Fibroblast of skin of scalp (primary cell): ENCODE measurements at regions not wholly inside any gene's neighbourhood (a gene's known extent, or its start where the extent isn't known, plus 50 kb on each side); places are given as distances from the start of the nearest gene placed in this dataset.
"Not testable (repeated sequence)": the region's sequence is repeated elsewhere in the genome, so short reads cannot be mapped to it uniquely, and the experiment has no call there.

Experiments used
- DNase-seq: peaks from one replicate; pipeline ENCODE4 v3.0.0-alpha.2; 2013

DNA sequence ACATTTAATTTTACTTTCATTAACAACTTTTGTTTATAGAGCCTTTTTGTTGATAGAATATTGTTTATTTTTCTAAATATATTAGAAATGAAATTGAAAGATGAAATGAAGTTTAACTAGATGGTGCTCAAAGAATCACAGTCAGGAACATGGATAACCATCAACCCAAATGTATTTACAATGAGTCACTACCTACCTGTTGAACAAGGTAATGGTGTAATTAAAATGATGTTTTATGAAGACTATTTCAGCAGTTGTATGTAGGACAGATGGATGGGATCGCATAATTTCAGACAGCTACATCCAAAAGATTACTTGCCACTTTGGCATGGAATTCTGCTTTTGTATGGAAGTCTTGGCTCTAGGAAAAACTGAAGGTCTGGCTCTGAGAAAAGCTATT lies 403.6 kb upstream of the SLC10A2 start:
- no peak for DNase-seq

DNA sequence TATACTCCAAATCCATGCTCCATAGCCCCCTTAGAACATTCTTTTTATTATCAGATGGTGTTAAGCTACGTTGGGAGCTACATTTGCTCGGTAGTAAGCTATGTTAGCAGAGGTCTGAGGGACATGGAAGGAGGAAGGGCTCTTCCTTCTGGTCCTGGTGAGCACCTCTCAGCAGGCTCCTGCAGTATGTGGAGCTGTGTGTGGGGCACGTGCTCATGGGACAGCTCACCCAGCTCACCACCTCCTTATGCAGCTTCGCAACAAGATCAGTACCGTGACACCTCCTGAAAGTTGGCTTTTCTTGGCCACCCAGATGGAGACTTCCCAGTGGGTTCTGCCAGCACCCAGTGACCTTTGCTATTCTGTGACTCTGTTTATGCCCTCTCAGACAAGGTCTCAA lies 400.5 kb upstream of the SLC10A2 start:
- DNase-seq = no peak

DNA sequence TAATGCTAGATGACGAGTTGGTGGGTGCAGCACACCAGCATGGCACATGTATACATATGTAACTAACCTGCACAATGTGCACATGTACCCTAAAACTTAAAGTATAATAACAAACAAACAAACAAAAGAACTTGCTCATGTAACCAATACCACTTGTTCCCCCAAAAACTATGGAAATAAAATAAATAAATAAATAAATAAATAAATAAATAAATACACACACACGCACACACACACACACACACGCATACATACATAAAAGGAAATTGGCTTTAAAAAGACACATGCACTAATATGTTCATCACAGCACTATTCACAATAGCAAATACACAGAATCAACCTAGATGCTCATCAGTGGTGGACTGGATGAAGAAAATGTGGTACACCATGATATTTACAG lies 394.0 kb upstream of the SLC10A2 start:
- DNase-seq = not testable (repeated sequence)

DNA sequence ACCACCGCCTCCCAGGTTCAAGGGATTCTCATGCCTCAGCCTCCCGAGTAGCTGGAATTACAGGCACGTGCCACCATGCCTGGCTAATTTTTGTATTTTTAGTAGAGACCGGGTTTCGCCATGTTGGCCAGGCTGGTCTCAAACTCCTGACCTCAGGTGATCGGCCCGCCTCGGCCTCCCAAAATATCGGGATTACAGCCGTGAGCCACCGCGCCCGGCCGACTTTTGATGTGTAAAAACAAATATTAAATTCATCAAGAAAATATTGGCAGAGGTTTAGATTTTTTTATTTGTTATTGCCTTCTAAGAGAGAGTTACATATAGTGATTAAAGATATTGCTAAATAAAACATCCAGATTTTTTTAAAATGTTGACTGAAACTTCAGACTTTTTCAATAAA lies 390.8 kb upstream of the SLC10A2 start:
- not testable (repeated sequence) for DNase-seq

DNA sequence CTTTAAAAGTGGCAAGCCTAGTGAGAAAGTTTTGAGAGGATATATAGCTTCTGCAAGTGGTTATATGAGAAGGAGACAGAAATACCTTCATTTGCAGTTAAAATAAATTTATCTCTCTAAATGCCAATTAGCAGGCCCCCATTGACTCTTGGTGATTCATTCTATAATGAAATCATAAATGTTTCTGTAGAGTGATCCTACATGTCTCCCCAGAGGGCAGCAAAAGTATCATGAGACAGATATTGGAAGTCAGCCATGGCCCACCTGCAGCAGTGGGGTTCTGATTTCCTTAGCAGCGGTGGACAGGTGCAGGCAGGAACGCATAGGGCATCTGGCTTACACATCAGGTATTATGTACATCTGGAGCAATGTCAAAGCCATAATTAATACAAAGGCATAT lies 385.4 kb upstream of the SLC10A2 start:
- no peak for DNase-seq

DNA sequence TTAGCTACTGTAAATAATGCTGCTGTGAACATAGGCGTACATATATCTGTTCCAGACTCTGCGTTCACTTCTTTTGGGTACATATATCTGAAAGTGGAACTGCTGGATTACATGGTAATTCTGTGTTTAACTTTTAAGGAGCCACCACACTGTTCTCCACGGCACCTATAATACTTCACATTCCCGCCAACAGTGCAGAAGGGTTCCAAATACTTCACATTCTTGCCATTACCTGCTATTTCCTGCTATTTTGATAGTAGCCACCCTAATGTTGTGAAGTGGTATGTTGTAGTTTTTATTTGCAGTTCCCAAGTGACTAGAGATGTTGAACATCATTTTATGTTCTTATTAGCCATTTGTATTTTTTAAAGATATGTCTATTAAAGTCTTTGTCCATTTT lies 377.4 kb upstream of the SLC10A2 start:
- no peak for DNase-seq

DNA sequence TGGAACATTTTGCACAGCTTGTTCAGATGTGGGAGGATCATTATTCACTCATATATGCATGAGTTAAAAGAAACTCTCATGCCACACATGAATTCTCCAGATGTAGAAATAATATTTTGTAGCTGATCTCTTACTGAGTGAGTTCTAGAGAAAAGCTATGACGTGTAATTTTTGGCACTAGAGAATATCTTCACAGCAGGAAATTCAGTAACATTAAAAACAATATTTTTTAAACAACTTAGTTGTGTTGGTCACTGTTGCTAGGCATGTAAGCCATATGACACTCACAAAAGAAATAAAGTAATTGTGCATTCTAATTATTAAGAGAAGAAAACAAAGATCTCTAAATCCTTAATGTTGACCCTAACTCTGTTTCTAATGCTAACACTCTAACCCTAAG lies 371.4 kb upstream of the SLC10A2 start:
- no peak for DNase-seq

DNA sequence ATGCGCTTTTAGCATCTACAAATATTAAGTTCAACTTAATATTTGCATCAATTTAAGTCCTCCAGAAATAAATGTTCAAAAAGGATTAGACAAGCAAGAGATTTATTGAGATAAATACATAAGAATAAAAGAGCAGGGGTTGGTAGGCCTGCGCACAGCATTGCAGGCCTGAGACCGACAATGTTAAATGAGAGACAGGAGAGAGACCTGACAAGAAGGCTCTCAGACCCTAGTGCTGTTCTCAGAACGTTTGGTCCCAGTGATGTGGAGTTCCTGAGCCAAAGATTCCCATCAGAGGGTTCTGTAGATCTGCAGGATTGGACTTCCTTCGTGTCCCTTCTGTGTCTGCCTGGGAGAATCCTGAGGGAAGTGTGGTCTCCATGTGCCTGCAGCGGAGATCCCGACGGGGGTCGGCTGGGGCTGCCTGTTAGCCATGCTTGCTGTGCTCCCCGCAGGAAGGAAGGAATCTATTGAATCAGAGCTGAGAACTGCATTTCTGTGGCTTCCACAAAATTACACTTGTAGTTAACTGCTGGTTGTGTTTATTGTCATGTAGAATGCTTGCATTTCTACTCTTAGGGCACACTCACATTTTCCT lies 369.9 kb upstream of the SLC10A2 start:
- DNase-seq = no peak

DNA sequence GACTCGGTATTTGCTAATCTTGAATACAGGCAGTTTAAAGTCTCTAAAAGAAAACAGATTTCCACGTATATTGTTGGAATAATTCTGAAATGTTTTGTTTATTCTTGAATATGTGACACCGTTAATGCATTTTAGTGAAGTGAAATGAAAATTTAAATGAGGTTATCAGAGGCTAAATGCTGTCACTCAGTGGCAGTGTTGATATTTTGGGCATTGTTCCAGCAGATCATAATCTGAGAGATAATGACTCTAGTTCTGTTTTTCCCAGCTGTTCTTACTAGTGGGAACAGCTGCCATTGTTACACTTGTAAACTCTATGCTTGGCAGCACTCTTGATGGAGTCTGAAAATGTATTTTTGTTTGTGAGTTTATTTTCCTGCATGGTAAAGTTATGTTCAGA lies 365.6 kb upstream of the SLC10A2 start:
- DNase-seq = no peak

DNA sequence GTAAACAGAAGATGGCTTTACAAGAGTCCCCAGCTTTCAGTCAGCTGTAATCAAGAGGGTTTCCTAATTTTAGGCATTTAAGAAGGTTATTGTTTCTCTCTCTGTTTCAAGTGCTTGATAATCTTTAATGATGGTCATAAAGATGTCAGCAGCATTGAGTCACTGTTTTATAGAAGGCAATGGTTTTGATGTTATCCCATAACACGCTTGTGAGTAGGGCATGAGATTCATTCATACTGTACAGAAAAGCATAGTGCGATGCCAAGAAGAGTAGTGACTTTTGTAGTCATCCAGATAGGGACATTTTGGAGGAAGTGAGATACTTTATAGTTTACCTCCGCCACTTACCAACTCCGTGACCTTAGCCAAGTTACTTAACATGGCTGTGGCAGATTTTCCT lies 364.2 kb upstream of the SLC10A2 start:
- DNase-seq = no peak

DNA sequence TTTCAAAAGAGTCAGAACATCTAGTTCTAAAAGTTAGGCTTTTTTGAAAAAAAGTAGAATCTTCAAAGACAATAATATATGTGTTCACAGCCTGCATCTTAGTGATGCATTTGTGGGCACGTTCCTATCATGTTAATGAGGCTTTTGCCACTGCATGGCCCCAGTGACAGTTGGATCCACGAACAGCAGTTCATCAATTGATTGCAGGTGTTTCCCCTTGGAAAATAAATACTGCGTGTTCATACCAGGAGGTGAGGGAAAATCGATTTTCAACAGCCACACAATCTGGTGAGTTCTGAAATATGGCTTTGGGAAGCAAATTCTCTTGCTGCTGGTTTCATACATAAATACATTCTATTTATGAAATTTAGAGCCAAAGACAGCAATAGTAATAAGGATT lies 343.8 kb upstream of the SLC10A2 start:
- no peak for DNase-seq

DNA sequence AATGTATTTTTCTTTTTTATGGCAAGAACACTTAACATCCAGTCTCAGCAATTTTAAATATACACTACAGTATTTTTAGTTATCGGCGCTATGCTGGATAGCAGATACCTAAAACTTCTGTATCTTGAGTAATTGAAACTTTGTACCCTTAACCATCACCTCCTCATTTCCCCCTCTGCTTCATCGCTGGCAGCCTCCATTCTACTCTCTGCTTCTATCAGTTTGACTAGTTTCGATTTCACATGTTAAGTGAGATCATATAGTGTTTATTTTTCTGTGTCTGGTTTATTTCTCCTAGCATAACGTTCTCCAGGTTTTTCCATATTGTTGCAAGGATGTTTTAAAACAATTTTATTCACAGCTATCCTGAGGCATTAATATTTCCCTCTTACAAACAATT lies 340.8 kb upstream of the SLC10A2 start:
- DNase-seq = no peak

DNA sequence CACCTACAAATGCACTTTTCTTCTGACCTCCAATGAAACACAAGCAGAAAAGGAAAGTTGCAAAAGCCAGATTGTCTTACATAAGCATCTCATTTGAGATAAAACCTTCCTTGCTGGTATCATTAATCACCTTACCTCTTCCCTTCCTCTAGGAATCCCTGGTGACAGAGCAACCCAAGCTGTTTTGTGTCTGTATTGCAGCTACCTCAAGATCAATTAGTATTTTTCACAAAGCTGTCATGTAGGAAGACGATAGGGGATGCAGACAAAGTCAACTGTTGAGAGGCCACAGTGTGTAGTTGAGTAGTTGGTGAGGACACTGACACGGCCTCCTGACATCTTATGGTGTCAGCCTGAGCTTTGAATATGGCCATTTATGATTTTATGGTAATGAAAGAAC lies 339.1 kb upstream of the SLC10A2 start:
- DNase-seq = no peak

DNA sequence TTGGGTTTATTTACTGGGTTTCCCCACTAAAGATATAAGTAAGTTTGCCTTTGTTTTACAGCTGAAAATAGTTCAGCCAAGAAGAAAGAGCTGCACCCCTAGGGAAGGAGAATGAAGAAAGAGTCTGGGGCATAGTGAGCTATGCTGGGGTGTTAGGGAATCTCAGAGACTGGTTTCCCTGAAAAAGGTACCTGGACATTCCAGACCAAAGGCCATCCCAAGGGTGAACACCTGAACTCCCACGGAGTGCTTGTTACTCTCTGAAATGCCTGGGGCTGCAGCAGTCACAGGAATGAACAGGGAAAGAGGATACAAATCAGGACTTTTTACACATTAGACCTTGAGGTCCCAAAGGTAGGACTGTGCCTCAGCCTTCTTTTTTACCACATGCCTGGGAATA lies 337.6 kb upstream of the SLC10A2 start:
- no peak for DNase-seq

DNA sequence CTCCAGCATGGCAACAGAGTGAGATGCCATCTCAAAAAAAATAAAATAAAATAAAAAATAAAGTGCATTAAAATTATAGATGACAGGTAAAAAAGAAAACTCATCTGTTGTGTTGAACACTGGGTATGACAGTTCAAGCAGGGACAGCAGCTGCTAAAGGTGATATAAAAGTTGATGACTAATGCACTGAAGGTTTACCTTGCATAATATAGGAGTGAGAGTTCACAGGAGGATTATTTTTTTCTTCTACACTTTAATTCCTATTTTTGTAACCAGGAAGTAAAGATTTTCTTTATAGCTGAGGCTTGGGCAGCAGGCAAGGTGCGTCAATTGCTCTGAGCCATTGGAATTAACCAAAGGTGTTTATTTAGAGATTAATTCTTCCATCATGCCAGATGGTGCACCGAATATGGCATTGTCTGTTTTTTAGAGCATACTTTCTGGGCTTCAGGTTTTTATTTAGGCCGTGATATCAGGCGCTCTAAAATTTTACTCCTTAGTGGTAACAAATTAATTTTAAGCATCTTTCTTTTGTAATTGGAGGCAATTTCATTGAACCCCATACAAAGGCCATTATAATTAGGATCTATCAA lies 337.0 kb upstream of the SLC10A2 start:
- no peak for DNase-seq

DNA sequence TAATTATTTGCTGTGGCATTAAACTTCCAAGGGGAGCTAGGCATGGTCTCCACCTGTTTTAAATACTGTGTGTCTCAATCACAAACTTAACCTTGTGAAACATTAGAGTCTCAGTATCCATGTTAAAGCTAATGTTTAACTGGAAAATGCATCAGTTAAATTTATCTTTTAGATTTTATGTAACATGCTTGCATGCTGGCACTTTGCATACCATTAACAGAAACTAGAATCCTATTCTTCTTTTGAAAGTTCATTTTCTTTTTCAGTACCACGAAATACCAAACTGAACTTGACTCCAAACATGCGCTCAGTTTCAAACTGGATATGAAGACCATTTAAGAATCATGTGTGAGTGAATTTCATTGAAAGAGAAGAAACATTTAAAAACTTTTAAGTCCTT lies 328.9 kb upstream of the SLC10A2 start:
- DNase-seq = no peak

DNA sequence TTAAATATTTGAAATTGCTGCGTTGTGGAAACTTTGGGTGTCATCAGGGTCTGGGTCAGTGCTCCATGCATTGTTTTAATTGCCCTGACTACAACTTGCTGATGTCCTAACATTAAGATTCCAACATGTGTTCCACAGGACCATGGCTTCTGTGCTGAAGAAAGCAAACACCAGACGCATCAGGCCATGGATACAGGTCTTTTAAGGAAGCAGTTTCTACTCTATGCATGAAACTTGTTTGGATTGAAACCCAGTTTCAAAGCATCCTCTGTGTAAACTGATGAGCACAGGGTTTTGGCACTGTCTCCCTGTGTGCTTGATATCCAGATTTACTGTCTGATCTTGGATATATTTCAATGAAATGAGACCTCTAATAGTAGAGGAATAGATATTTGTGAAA lies 328.4 kb upstream of the SLC10A2 start:
- DNase-seq = no peak

DNA sequence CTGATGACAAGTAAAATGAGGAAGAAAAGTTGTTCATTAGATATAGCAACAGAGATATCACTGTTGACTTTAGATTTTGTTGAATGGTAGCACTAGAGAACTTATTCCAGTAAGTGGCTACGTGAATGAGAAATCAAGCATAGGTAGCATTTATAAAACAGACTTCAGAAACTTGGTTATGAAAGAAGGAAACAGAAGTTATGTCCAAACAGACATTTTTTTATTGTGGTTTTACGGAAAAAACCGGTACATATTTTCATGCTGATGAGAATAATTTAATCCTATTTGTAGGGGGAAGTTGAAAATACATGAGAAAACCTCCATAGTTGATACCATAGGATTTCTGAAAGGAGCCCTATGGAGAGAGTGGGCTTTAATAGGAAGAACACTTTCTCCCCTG lies 325.7 kb upstream of the SLC10A2 start:
- no peak for DNase-seq

DNA sequence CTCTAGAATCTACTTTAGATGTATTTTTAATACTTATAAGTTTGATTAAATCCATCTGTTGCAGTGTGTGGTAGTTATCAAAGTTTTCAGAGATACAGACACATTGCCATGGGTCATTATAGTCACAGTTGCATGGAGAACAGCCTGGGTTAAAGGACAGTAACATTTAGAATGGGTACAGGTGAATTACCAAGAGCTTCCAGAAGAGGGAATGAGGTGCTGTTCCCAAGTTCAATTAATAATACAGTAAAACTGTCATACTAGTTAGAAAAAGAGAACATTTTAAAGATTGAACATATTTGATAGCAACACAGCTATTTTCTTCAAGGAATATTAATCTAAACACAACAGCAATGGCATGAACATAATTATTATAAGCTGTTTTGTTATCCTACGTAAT lies 322.6 kb upstream of the SLC10A2 start:
- no peak for DNase-seq

DNA sequence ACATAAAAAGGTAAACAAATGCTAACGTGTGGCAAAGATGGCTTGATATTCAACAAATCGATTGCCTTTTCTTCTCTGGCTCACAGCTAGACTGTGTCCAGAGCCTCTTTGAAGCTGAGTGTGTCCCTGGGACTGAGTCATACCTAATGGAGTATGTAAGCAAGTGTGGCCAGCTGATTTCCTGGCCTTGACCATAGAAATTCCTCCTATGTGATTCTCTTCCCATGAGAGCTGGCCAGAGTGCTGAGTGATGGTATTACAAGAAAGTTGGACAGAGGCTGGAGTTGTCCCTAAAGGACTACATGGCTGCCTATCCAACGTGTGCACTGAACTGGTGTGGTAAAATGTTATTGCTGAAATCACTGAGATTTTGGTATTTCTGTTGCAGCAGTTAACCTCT lies 320.1 kb upstream of the SLC10A2 start:
- DNase-seq = peak; percentile 28

DNA sequence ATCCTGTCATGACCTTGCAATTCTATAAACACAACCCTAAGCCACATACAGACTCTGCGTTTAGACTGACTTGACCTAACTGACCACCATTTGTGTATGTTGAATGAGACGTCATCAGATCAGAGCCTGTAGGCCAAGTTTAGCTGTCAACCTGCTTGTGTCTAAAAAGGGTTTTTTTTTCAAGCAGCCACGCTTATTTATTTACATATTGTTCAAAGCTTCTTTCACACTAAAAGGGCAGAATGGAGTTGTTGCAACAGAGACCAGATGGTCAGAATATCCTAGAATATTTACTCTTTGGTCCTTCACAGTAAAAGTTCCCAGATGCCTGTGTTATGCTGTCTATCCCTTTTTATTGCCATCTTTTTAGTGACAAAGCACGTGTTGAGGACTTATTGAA lies 307.7 kb upstream of the SLC10A2 start:
- no peak for DNase-seq

DNA sequence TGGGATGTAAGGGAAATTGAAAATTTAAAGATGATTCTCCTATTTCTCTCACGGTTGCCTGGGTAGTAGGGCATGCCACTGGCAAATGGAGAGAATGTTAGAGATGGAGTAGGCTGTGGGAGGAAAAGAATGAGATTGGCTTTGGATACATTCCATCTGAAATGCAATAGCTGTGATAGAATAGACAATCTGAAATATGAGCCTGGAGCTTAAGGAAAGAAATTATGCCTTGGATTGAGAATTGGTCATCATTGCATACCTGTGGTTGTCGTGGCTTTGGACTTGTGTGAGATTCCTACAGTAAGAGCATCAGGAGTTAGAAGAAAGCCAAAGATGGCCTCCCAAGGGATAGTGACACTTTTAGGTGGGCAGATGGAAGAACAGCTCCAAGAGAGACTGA lies 305.1 kb upstream of the SLC10A2 start:
- DNase-seq = peak; percentile 69

DNA sequence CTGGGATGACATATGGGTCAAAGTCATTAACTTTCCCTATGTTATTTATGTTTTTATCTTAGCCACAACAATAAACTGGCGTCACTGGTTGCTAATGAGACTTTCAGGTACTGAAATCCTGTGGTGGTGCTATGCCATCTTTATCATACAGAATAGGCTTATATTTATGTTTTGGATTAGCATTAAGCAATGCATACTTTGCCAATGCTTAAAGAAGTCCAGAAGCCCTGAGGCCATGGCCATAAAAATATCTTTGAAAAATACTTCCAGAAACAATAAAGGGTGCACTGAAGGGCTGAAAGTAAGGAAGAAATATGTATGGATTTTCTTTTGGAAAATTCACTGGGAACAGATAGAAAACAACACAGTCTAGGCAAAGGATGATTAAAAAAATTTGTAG lies 304.6 kb upstream of the SLC10A2 start:
- no peak for DNase-seq

DNA sequence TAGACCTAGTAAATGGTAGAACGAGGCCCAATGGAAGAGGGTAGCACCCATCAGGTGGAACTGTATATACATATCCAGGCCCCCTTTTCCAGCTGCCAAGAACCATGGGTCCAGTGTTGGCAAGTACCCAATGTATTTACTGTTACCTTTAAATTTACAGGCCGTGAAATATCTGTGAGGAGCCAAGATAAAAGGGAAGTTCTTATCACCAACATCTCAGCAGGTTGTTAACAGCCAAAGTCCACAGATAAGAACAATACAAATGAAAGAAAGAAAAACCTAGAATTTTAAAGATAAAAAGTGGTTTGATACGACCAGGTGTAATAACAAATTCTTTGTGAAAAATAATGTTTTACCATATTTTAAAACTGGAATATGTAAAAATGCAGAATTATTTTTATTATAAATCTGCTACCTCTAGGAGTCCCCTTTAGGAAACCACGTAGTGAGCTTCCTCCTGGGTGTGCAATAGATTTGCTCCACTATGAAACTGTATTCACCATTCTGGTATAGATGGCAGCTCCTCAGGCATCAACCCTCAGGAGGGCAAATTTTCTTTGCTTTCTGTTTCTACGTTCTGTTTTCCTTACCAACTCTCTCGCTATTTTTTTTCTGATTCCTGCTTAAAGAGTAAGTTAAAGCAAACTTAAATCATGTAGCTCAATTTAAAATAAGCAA lies 292.2 kb upstream of the SLC10A2 start:
- DNase-seq = no peak
